Cardiac septum (tissue), 1 donor: ENCODE measurements at regions not wholly inside any gene's neighbourhood (a gene's known extent, or its start where the extent isn't known, plus 50 kb on each side); places are given as distances from the start of the nearest gene placed in this dataset.

Source experiments
- DNase-seq: peaks from one replicate; pipeline ENCODE4 v3.0.0-alpha.2; 2020; ENCODE audit warnings: low spot score
- intact Hi-C: fragments of 100-400 bp; cut with DNase I; formaldehyde crosslinking; loops from one replicate; pipeline ENCODE4 v1.14.0; 2022
- donor health status: DM: no; HTN: no; CAD: no.

- intact Hi-C loops, result no loop called here
- DNase-seq, result no peak
These were observed 173.1 kb downstream of the LMO4 start for GRCh38 chr1:87501738-87502137.

- DNase-seq, result no peak
- intact Hi-C loops, result no loop called here
These were observed 176.8 kb downstream of the LMO4 start for GRCh38 chr1:87505391-87505983.

GRCh38 chr1:87506147-87506546, 177.5 kb downstream of the LMO4 start:
- intact Hi-C loops, result no loop called here
- no peak for DNase-seq

- intact Hi-C loops, result no loop called here
- DNase-seq, result no peak
These were observed 179.6 kb downstream of the LMO4 start for GRCh38 chr1:87508247-87508787.

GRCh38 chr1:87510540-87510939, 181.9 kb downstream of the LMO4 start:
- intact Hi-C loops, result no loop called here
- DNase-seq, result no peak

GRCh38 chr1:87511449-87511848, 182.8 kb downstream of the LMO4 start:
- intact Hi-C loops, result no loop called here
- DNase-seq, result no peak

- intact Hi-C loops, result no loop called here
- DNase-seq, result no peak
These were observed 183.8 kb downstream of the LMO4 start for GRCh38 chr1:87512431-87512830.

GRCh38 chr1:87513255-87513654, 184.6 kb downstream of the LMO4 start:
- DNase-seq, result no peak
- intact Hi-C loops, result no loop called here

- intact Hi-C loops, result no loop called here
- no peak for DNase-seq
These were observed 185.4 kb downstream of the LMO4 start for GRCh38 chr1:87513966-87514660.

GRCh38 chr1:87515781-87516180, 187.1 kb downstream of the LMO4 start:
- DNase-seq, result no peak
- intact Hi-C loops, result no loop called here

- intact Hi-C loops, result no loop called here
- DNase-seq, result no peak
These were observed 190.1 kb downstream of the LMO4 start for GRCh38 chr1:87518794-87519193.

- intact Hi-C loops, result no loop called here
- DNase-seq, result no peak
These were observed 192.8 kb downstream of the LMO4 start for GRCh38 chr1:87521452-87521851.

GRCh38 chr1:87523466-87523865, 194.8 kb downstream of the LMO4 start:
- intact Hi-C loops, result no loop called here
- DNase-seq, result no peak

- DNase-seq, result no peak
These were observed 195.5 kb downstream of the LMO4 start for GRCh38 chr1:87524021-87524754.

GRCh38 chr1:87528754-87529517, 200.3 kb downstream of the LMO4 start:
- intact Hi-C loops, result no loop called here

More at GRCh38 chr1:87524021-87524754, 195.5 kb downstream of the LMO4 start:
- intact Hi-C loops, result no loop called here

GRCh38 chr1:87530042-87530807, 201.5 kb downstream of the LMO4 start:
- intact Hi-C loops, result no loop called here
- no peak for DNase-seq

More at GRCh38 chr1:87528754-87529517, 200.3 kb downstream of the LMO4 start:
- no peak for DNase-seq

GRCh38 chr1:87535551-87535950, 206.9 kb downstream of the LMO4 start:
- no peak for DNase-seq
- intact Hi-C loops, result no loop called here

- intact Hi-C loops, result no loop called here
- no peak for DNase-seq
These were observed 210.5 kb downstream of the LMO4 start for GRCh38 chr1:87539147-87539546.

- intact Hi-C loops, result no loop called here
These were observed 214.0 kb downstream of the LMO4 start for GRCh38 chr1:87542697-87543096.

More at GRCh38 chr1:87542697-87543096, 214.0 kb downstream of the LMO4 start:
- no peak for DNase-seq
